ENCODE measurements at regions not wholly inside any gene's neighbourhood (a gene's known extent, or its start where the extent isn't known, plus 50 kb on each side); places are given as distances from the start of the nearest gene placed in this dataset.

DNA sequence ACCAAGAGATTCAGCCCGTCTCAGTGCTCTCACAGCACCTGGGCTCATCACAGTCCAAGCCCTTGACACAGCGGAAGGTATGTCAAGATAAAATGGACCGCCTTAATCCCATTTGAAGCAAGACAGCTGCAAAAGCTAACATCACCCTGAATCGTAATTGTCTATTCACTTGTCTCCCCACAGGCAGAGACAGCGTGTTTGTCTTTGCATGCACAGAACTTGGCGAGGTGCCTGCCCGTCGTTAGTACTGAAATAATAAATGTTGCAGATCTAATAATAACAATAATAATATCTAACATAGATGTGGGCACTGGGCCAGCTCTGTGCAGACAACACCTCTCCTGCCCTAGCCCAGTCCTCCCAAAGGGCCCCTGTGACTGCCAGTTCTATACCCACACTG, 271.7 kb downstream of the NPHP4 start:
- ATAC-seq (ENCODE audit: low FRiP score) (no peak), DNase-seq (ENCODE audit: low spot score) (no peak)
- TF ChIP-seq CTCF (IDR thresholded peaks at IDR 0.05), result no peak

DNA sequence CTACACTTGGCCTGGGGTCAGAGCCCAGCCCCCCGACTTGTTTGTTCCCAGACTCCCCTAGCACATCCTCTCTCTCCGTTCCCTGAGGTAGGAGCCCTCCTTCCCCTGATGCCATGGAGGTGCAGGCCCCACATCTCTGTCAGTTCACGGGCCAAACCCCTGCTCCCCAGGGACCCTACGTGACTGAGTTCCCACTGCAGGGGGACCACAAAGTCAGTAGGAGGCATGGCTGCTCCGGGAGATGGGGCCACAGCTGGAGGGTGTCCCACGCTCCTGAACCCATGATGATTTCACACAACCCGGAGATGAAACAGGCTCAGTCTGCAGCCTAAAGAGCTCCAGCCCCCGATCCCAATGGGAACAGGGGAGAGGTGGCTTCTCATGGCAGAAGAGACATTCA, 272.2 kb downstream of the NPHP4 start:
- no peak for TF ChIP-seq CTCF (IDR thresholded peaks at IDR 0.05)
- DNase-seq (ENCODE audit: low spot score) (no peak), ATAC-seq (ENCODE audit: low FRiP score) (no peak)

GRCh38 chr1:5718831-5719632, 273.2 kb downstream of the NPHP4 start:
- DNase-seq (ENCODE audit: low spot score), result no peak
- ATAC-seq (ENCODE audit: low FRiP score), result no peak
- TF ChIP-seq CTCF (IDR thresholded peaks at IDR 0.05), result no peak

DNA sequence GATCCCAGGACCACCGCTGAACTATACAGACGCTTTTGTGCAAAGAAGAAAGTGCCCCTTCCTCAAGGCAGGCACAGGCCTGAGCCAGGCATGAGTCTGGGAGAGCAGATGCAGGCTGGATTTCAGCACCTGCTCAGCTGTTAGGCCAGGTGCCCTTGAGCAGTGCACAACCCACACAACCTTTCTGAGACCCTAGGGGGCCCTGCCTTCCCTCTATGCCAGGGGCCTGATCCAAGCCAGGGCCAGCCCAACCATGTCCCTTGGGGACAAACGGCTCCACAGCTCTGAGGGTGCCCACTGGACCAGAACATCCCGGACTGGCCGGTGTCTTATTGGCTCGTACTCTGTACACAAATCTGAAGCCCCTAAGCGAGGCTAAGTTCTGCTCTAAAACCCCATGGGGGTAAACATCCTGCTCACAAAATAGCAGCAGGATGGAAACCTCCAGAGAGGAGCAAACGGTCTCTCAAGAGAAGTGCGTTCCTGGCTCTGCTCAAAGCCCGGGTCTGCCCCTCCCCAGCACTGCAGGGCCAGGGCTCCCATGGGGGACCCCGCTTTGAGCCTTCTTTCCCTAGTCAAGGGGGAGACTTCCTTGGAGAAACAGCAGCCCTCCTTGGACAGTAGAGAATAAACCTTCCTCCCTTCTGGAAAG, 275.1 kb downstream of the NPHP4 start:
- DNase-seq (ENCODE audit: low spot score) (no peak), ATAC-seq (ENCODE audit: low FRiP score) (no peak)
- TF ChIP-seq CTCF (IDR thresholded peaks at IDR 0.05), result no peak

GRCh38 chr1:5716126-5716525, 276.1 kb downstream of the NPHP4 start:
- TF ChIP-seq CTCF (IDR thresholded peaks at IDR 0.05), result no peak
- ATAC-seq (ENCODE audit: low FRiP score) (no peak), DNase-seq (ENCODE audit: low spot score) (no peak)

DNA sequence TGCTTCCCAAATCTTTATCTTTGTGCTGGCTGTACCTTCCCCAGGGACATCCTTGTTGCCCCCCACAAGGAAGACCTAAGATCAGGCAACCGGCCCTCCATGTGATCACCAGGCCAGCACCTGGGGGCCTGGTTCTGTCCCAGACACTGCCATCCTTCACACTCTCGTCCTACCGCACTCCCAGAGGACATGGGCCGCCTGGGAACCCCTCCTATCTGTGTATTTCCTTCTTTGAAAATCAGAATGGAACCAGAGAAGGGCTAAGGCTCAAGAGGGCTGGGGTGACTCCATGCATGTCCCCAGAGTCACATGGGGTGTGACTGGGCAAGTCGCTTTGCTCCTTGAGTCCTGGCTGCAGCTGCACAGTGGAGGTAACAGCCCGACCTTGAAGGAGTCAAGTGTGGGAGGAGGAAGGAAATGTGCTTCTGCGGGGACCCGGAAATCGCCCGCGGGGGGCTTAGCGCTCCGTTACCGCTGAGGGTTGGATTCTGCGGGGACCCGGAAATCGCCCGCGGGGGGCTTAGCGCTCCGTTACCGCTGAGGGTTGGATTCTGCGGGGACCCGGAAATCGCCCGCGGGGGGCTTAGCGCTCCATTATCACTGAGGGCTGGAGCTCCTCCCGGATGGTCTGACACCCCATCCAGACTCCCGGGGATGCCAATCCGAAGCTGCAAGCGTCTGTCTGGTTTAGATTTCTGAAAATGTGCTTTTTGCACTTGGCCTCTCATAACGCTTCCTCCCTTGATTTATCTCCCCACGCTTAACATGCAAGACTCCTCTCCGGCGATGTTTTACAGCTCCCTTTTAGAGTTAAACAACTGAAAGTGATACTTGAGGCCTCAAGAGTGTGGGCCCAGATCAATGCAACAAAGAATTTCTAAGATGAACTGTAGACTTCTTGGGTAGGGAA, 278.9 kb downstream of the NPHP4 start:
- ATAC-seq (ENCODE audit: low FRiP score), result no peak
- DNase-seq (ENCODE audit: low spot score), result no peak
- TF ChIP-seq CTCF (IDR thresholded peaks at IDR 0.05), result no peak

Measured in omental fat pad (tissue), 3 donors.